ENCODE measurements at regions not wholly inside any gene's neighbourhood (a gene's known extent, or its start where the extent isn't known, plus 50 kb on each side); places are given as distances from the start of the nearest gene placed in this dataset.

- no peak for DNase-seq (ENCODE audit: low read depth)
- no peak overlapping the region for H3K4me3 ChIP-seq (ENCODE audit: control insufficient read depth, low read depth, low read length)
- TF ChIP-seq, protein P1, sequence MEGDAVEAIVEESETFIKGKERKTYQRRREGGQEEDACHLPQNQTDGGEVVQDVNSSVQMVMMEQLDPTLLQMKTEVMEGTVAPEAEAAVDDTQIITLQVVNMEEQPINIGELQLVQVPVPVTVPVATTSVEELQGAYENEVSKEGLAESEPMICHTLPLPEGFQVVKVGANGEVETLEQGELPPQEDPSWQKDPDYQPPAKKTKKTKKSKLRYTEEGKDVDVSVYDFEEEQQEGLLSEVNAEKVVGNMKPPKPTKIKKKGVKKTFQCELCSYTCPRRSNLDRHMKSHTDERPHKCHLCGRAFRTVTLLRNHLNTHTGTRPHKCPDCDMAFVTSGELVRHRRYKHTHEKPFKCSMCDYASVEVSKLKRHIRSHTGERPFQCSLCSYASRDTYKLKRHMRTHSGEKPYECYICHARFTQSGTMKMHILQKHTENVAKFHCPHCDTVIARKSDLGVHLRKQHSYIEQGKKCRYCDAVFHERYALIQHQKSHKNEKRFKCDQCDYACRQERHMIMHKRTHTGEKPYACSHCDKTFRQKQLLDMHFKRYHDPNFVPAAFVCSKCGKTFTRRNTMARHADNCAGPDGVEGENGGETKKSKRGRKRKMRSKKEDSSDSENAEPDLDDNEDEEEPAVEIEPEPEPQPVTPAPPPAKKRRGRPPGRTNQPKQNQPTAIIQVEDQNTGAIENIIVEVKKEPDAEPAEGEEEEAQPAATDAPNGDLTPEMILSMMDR (IDR thresholded peaks at IDR 0.05; ENCODE audit: control insufficient read depth, insufficient read depth, low read depth, low read length, missing control alignments): no peak
Observed at GRCh38 chr13:104694397-104694796, 1628.2 kb upstream of the SLC10A2 start.

- H3K4me3 ChIP-seq (ENCODE audit: control insufficient read depth, low read depth, low read length): no peak overlapping the region
- TF ChIP-seq, protein P1 (IDR thresholded peaks at IDR 0.05; ENCODE audit: control insufficient read depth, insufficient read depth, low read depth, low read length, missing control alignments): no peak
- DNase-seq (ENCODE audit: low read depth): no peak
Observed at GRCh38 chr13:104693126-104693525, 1626.9 kb upstream of the SLC10A2 start.

DNA sequence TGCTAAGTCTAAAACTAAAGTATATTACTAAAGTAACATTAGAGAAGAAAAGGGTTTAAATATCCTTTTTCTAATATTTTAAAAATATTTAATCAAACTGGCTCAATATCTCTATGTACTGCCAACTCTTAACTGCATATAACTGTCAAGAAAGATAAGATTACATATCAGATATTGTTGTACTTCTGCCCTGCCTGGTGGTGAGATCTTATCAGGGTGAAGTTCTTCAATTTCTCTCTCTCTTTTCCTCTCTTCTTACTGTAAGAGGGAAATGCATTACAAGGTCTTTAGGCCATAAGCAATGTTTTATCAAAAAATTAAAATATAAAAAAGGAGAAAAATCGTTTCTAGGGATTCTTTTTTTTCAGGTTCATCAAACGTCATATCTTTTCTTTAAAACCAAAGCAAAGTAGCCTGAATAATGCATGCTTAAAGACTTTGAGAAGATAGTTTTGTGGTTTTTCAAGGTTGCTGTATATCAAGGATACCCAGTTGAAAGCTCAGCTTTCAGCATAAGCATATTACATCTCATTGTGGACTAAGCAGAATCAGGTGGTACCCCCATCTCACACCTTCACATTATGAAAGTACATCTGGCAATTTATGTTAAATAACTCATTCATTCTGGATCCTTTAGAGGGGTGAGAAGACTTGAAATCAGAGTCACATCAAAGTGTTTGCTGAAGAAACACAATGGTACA, 1625.7 kb upstream of the SLC10A2 start:
- no peak overlapping the region for H3K4me3 ChIP-seq (ENCODE audit: control insufficient read depth, low read depth, low read length)
- no peak for DNase-seq (ENCODE audit: low read depth)
- TF ChIP-seq, protein P1 (IDR thresholded peaks at IDR 0.05; ENCODE audit: control insufficient read depth, insufficient read depth, low read depth, low read length, missing control alignments): no peak

DNA sequence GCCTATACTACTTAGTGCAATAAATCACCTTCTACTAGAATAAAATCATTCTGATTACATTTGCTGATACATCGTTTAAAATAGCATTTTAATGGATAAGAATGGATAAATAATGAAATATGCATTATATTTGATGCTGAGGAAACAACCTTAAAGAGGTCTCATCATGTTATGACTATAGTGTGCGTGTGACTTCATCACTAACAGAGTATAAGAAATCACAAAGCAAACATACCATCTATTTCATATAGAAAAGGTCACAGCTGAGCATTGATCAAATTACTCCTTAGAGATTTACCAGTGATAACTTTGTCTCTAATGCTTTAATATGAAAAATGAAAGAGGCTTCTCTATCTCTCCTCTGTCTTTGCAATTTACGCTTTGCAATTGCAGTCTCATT, 1620.3 kb upstream of the SLC10A2 start:
- DNase-seq (ENCODE audit: low read depth): no peak
- TF ChIP-seq, protein P1 (IDR thresholded peaks at IDR 0.05; ENCODE audit: control insufficient read depth, insufficient read depth, low read depth, low read length, missing control alignments): no peak
- no peak overlapping the region for H3K4me3 ChIP-seq (ENCODE audit: control insufficient read depth, low read depth, low read length)

DNA sequence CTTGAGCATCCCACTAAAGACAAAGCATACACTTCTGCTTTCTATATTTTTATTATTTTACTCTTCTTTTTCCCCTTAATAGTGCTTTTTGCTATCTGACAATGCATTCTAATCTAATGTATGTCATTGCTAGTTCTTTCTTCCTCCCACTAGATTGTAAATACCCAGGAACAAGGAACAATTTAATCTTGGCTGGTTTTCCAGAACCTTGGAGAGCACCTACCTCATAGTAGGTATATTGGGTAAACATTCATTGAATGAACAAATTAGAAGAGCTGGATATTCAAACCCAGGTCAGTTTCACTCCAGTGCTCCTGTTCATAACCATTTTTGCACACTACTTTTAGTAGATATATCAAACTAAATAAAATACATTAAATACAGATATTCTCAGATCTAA, 1617.6 kb upstream of the SLC10A2 start:
- TF ChIP-seq, protein P1 (IDR thresholded peaks at IDR 0.05; ENCODE audit: control insufficient read depth, insufficient read depth, low read depth, low read length, missing control alignments): no peak
- DNase-seq (ENCODE audit: low read depth): no peak
- no peak overlapping the region for H3K4me3 ChIP-seq (ENCODE audit: control insufficient read depth, low read depth, low read length)

GRCh38 chr13:104678161-104678560, 1611.9 kb upstream of the SLC10A2 start:
- no peak overlapping the region for H3K4me3 ChIP-seq (ENCODE audit: control insufficient read depth, low read depth, low read length)
- no peak for DNase-seq (ENCODE audit: low read depth)
- TF ChIP-seq, protein P1 (IDR thresholded peaks at IDR 0.05; ENCODE audit: control insufficient read depth, insufficient read depth, low read depth, low read length, missing control alignments): no peak

Data from AG09309 (cell line).